Midbrain (tissue), 1 donor: ENCODE measurements at regions not wholly inside any gene's neighbourhood (a gene's known extent, or its start where the extent isn't known, plus 50 kb on each side); places are given as distances from the start of the nearest gene placed in this dataset.
A peak's percentile ranks its signal among the peaks of the same experiment; 100 is the strongest.
"Not testable (repeated sequence)": the region's sequence is repeated elsewhere in the genome, so short reads cannot be mapped to it uniquely, and the experiment has no call there.

ENCODE experiments used
- DNase-seq: peaks from one replicate; lab custom pipeline; 2025; lab: John Stamatoyannopoulos, UW

- peak; percentile 12 for DNase-seq
These were observed 62.9 kb downstream of the GLRX5 start for GRCh38 chr14:95597784-95598211.

GRCh38 chr14:95601650-95602049, 66.8 kb downstream of the GLRX5 start:
- DNase-seq, result no peak

- no peak for DNase-seq
These were observed 68.6 kb downstream of the GLRX5 start for GRCh38 chr14:95603415-95603814.

- no peak for DNase-seq
These were observed 71.4 kb downstream of the GLRX5 start for GRCh38 chr14:95606266-95606665.

- DNase-seq, result no peak
These were observed 73.9 kb downstream of the GLRX5 start for GRCh38 chr14:95608637-95609235.

- DNase-seq, result no peak
These were observed 74.6 kb downstream of the GLRX5 start for GRCh38 chr14:95609398-95609990.

GRCh38 chr14:95611293-95611880, 74.8 kb upstream of the TCL1B start:
- DNase-seq, result no peak

GRCh38 chr14:95614349-95614748, 71.9 kb upstream of the TCL1B start:
- DNase-seq, result no peak

GRCh38 chr14:95616745-95617144, 69.5 kb upstream of the TCL1B start:
- no peak for DNase-seq

GRCh38 chr14:95619785-95620417, 66.3 kb upstream of the TCL1B start:
- DNase-seq, result no peak

GRCh38 chr14:95620659-95621059, 65.6 kb upstream of the TCL1B start:
- DNase-seq, result no peak

GRCh38 chr14:95623195-95623594, 63.0 kb upstream of the TCL1B start:
- DNase-seq, result no peak

- DNase-seq, result not testable (repeated sequence)
These were observed 60.5 kb upstream of the TCL1B start for GRCh38 chr14:95625710-95626109.

- no peak for DNase-seq
These were observed 51.2 kb upstream of the TCL1B start for GRCh38 chr14:95635051-95635450.
